Neural progenitor cell (in vitro differentiated cells): ENCODE measurements at regions not wholly inside any gene's neighbourhood (a gene's known extent, or its start where the extent isn't known, plus 50 kb on each side); places are given as distances from the start of the nearest gene placed in this dataset.

Experiments
- EZH2phosphoT487 ChIP-seq: fragments of 200-600 bp; sonication (generic); IDR thresholded peaks from 2 replicates; pipeline ENCODE4 v1.6.1; 2017; ENCODE audit warnings: antibody characterized with exemption
- TF ChIP-seq, protein P1 (sequence below): fragments of 200-600 bp; sonication (generic); IDR thresholded peaks from 2 replicates; pipeline ENCODE4 v1.5.1; 2017; ENCODE audit warnings: antibody characterized with exemption, mild to moderate bottlenecking

DNA sequence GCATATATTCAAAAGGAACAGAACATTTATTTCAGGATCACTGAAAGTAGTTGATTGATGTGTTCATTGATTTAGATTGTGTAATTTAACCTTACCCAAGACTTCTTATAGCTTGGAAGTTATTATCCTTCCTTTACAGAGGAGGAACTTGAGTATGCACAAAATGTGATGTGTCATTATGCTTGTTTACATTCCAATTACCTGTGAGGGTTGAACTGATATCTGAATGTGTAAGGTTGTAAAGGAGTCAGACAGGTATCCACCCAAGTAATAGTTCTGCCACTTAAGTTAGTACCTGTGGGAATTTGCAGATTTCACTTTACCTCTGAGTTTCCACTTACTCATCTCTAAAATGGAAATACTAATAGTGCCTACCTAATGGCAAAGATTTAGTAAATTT lies 668.2 kb downstream of the DOK5 start:
- TF ChIP-seq, protein P1, sequence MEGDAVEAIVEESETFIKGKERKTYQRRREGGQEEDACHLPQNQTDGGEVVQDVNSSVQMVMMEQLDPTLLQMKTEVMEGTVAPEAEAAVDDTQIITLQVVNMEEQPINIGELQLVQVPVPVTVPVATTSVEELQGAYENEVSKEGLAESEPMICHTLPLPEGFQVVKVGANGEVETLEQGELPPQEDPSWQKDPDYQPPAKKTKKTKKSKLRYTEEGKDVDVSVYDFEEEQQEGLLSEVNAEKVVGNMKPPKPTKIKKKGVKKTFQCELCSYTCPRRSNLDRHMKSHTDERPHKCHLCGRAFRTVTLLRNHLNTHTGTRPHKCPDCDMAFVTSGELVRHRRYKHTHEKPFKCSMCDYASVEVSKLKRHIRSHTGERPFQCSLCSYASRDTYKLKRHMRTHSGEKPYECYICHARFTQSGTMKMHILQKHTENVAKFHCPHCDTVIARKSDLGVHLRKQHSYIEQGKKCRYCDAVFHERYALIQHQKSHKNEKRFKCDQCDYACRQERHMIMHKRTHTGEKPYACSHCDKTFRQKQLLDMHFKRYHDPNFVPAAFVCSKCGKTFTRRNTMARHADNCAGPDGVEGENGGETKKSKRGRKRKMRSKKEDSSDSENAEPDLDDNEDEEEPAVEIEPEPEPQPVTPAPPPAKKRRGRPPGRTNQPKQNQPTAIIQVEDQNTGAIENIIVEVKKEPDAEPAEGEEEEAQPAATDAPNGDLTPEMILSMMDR = no peak
- TF ChIP-seq EZH2phosphoT487 = no peak
